ENCODE measurements at regions not wholly inside any gene's neighbourhood (a gene's known extent, or its start where the extent isn't known, plus 50 kb on each side); places are given as distances from the start of the nearest gene placed in this dataset.

- TF ChIP-seq EZH2 (IDR thresholded peaks at IDR 0.05; ENCODE audit: low read length, missing control alignments), result no peak
- no peak for TF ChIP-seq CTCF (conservative IDR thresholded peaks at IDR 0.05 in 1 of 2, IDR thresholded peaks at IDR 0.05 in 1 of 2; ENCODE audit: low read depth in 1 of 2, low read length in 2 of 2)
- no peak overlapping the region for H3K9ac ChIP-seq (ENCODE audit: insufficient read depth, low read length)
- H3K4me2 ChIP-seq (ENCODE audit: extremely low read depth, insufficient read depth, low read length), result no peak overlapping the region
- DNase-seq (ENCODE audit: low read depth in 2 of 2), result no peak
- no peaks in the 10 kb centered on the region for H3K79me2 ChIP-seq (ENCODE audit: control insufficient read depth, insufficient read depth, low read length)
- no peaks in the 10 kb centered on the region for H3K27me3 ChIP-seq (ENCODE audit: control insufficient read depth, insufficient read depth, low read length)
- H3K4me3 ChIP-seq (replicated peaks in 1 of 4; ENCODE audit: control extremely low read depth in 1 of 4, insufficient read depth in 1 of 4, low read depth in 3 of 4, low read length in 4 of 4), result no peak overlapping the region
- H2AFZ ChIP-seq (ENCODE audit: low read length), result no peak overlapping the region
- H3K27ac ChIP-seq (ENCODE audit: insufficient read depth, low read length), result no peak overlapping the region
- no peaks in the 10 kb centered on the region for H3K36me3 ChIP-seq (ENCODE audit: control insufficient read depth, insufficient read depth, low read length)
- no peaks in the 10 kb centered on the region for H3K9me3 ChIP-seq (ENCODE audit: control insufficient read depth, insufficient read depth, low read depth, low read length)
- H4K20me1 ChIP-seq (ENCODE audit: control insufficient read depth, extremely low read depth, insufficient read depth, low read length), result no peaks in the 10 kb centered on the region
- H3K4me1 ChIP-seq (ENCODE audit: control insufficient read depth, extremely low read depth, insufficient read depth, low read length), result no peaks in the 10 kb centered on the region
Observed at GRCh38 chr16:5385115-5385514, 287.5 kb upstream of the EEF2KMT start.

GRCh38 chr16:5383737-5384136, 286.1 kb upstream of the EEF2KMT start:
- no peaks in the 10 kb centered on the region for H3K4me1 ChIP-seq (ENCODE audit: control insufficient read depth, extremely low read depth, insufficient read depth, low read length)
- no peak for TF ChIP-seq CTCF (conservative IDR thresholded peaks at IDR 0.05 in 1 of 2, IDR thresholded peaks at IDR 0.05 in 1 of 2; ENCODE audit: low read depth in 1 of 2, low read length in 2 of 2)
- no peak for TF ChIP-seq EZH2 (IDR thresholded peaks at IDR 0.05; ENCODE audit: low read length, missing control alignments)
- H3K36me3 ChIP-seq (ENCODE audit: control insufficient read depth, insufficient read depth, low read length), result no peaks in the 10 kb centered on the region
- no peak overlapping the region for H3K4me2 ChIP-seq (ENCODE audit: extremely low read depth, insufficient read depth, low read length)
- H2AFZ ChIP-seq (ENCODE audit: low read length), result no peak overlapping the region
- H4K20me1 ChIP-seq (ENCODE audit: control insufficient read depth, extremely low read depth, insufficient read depth, low read length), result no peaks in the 10 kb centered on the region
- no peaks in the 10 kb centered on the region for H3K9me3 ChIP-seq (ENCODE audit: control insufficient read depth, insufficient read depth, low read depth, low read length)
- H3K79me2 ChIP-seq (ENCODE audit: control insufficient read depth, insufficient read depth, low read length), result no peaks in the 10 kb centered on the region
- H3K27me3 ChIP-seq (ENCODE audit: control insufficient read depth, insufficient read depth, low read length), result no peaks in the 10 kb centered on the region
- DNase-seq (ENCODE audit: low read depth in 2 of 2), result no peak
- H3K9ac ChIP-seq (ENCODE audit: insufficient read depth, low read length), result no peak overlapping the region
- no peak overlapping the region for H3K4me3 ChIP-seq (replicated peaks in 1 of 4; ENCODE audit: control extremely low read depth in 1 of 4, insufficient read depth in 1 of 4, low read depth in 3 of 4, low read length in 4 of 4)
- H3K27ac ChIP-seq (ENCODE audit: insufficient read depth, low read length), result no peak overlapping the region

GRCh38 chr16:5382484-5382883, 284.9 kb upstream of the EEF2KMT start:
- TF ChIP-seq CTCF (conservative IDR thresholded peaks at IDR 0.05 in 1 of 2, IDR thresholded peaks at IDR 0.05 in 1 of 2; ENCODE audit: low read depth in 1 of 2, low read length in 2 of 2) (no peak), EZH2 (IDR thresholded peaks at IDR 0.05; ENCODE audit: low read length, missing control alignments) (no peak)
- no peak for DNase-seq (ENCODE audit: low read depth in 2 of 2)
- H3K27ac ChIP-seq (ENCODE audit: insufficient read depth, low read length), result no peak overlapping the region
- no peaks in the 10 kb centered on the region for H3K27me3 ChIP-seq (ENCODE audit: control insufficient read depth, insufficient read depth, low read length)
- H3K9me3 ChIP-seq (ENCODE audit: control insufficient read depth, insufficient read depth, low read depth, low read length), result no peaks in the 10 kb centered on the region
- no peaks in the 10 kb centered on the region for H4K20me1 ChIP-seq (ENCODE audit: control insufficient read depth, extremely low read depth, insufficient read depth, low read length)
- no peak overlapping the region for H3K4me3 ChIP-seq (replicated peaks in 1 of 4; ENCODE audit: control extremely low read depth in 1 of 4, insufficient read depth in 1 of 4, low read depth in 3 of 4, low read length in 4 of 4)
- no peaks in the 10 kb centered on the region for H3K4me1 ChIP-seq (ENCODE audit: control insufficient read depth, extremely low read depth, insufficient read depth, low read length)
- H2AFZ ChIP-seq (ENCODE audit: low read length), result no peak overlapping the region
- no peaks in the 10 kb centered on the region for H3K79me2 ChIP-seq (ENCODE audit: control insufficient read depth, insufficient read depth, low read length)
- no peak overlapping the region for H3K9ac ChIP-seq (ENCODE audit: insufficient read depth, low read length)
- H3K4me2 ChIP-seq (ENCODE audit: extremely low read depth, insufficient read depth, low read length), result no peak overlapping the region
- no peaks in the 10 kb centered on the region for H3K36me3 ChIP-seq (ENCODE audit: control insufficient read depth, insufficient read depth, low read length)

Data from fibroblast of lung (primary cell).